DND-41 (cell line): ENCODE measurements at regions not wholly inside any gene's neighbourhood (a gene's known extent, or its start where the extent isn't known, plus 50 kb on each side); places are given as distances from the start of the nearest gene placed in this dataset.

ENCODE experiments used
- CTCF ChIP-seq: IDR thresholded peaks from 2 replicates; pipeline ENCODE4 v1.5.1; 2012; ENCODE audit warnings: borderline replicate concordance, low read length, moderate library complexity, mild to moderate bottlenecking; ENCODE audit not compliant: poor library complexity, severe bottlenecking; ENCODE audit errors: extremely low read depth
- EZH2 ChIP-seq: IDR thresholded peaks from 3 replicates; pipeline ENCODE4 v1.6.1; 2012; ENCODE audit warnings: borderline replicate concordance, low read depth, mild to moderate bottlenecking, moderate library complexity, low read length, inconsistent platforms; ENCODE audit not compliant: severe bottlenecking

DNA sequence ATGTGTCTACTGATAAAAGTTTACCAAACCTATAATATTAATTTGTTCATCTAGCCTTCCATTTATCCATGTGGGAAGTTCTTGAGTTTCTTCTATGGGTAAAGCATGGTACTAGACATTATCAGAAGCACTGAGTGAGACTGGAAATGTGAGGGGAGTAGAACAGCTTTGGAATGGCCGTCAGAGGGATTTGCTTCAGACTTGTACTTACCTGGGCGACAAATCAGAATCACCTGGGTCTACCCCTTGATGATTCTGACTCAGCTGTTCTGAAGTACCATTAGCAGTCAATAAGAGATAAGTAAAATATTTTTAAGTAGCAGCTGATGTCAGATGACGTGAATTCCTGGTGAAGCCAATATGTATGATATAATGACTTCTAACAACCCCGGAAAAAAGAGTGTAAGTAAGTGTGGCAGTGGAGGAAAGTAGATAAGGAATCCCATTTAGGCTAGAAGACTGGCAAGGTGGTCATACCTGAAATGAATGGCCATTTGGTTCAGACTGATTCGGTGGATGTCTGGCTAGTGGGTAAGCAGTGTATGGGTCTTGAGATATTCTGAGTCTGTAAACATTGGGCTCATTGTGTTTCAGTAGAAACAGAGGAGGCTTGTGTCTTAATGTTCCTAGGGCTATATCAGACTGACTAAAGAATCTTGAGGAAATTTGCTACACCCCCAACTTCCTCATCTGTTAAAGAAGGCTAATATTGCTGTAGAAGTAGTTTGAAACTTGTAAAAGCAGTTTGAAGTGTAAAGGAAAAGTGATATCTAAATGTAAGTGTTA lies 409.2 kb downstream of the NKX6-1 start:
- TF ChIP-seq CTCF (no peak), EZH2 (no peak)
